GM18517 (cell line): ENCODE measurements at regions not wholly inside any gene's neighbourhood (a gene's known extent, or its start where the extent isn't known, plus 50 kb on each side); places are given as distances from the start of the nearest gene placed in this dataset.

Experiments used
- ATAC-seq: cut with Tn5 transposase; IDR thresholded peaks from one replicate; pipeline ENCODE4 v1.9.1; 2021; ENCODE audit warnings: mild to moderate bottlenecking, moderate library complexity; ENCODE audit not compliant: unreplicated experiment

- no peak for ATAC-seq
These were observed 572.7 kb upstream of the ATP2B1 start for GRCh38 chr12:90281154-90281868.

- ATAC-seq, result no peak
These were observed 572.0 kb upstream of the ATP2B1 start for GRCh38 chr12:90280564-90281058.

- no peak for ATAC-seq
These were observed 571.4 kb upstream of the ATP2B1 start for GRCh38 chr12:90280033-90280432.

- ATAC-seq, result no peak
These were observed 566.5 kb upstream of the ATP2B1 start for GRCh38 chr12:90275088-90275487.

- ATAC-seq, result no peak
These were observed 565.8 kb upstream of the ATP2B1 start for GRCh38 chr12:90274407-90274806.

GRCh38 chr12:90268574-90268973, 559.9 kb upstream of the ATP2B1 start:
- no peak for ATAC-seq

GRCh38 chr12:90262251-90262650, 553.6 kb upstream of the ATP2B1 start:
- no peak for ATAC-seq

- no peak for ATAC-seq
These were observed 552.6 kb upstream of the ATP2B1 start for GRCh38 chr12:90261283-90261682.

GRCh38 chr12:90260136-90260535, 551.5 kb upstream of the ATP2B1 start:
- no peak for ATAC-seq

GRCh38 chr12:90257927-90258624, 549.4 kb upstream of the ATP2B1 start:
- ATAC-seq, result no peak

- no peak for ATAC-seq
These were observed 546.2 kb upstream of the ATP2B1 start for GRCh38 chr12:90254796-90255195.

GRCh38 chr12:90253674-90254181, 545.1 kb upstream of the ATP2B1 start:
- peak; percentile 99 for ATAC-seq

- ATAC-seq, result no peak
These were observed 544.5 kb upstream of the ATP2B1 start for GRCh38 chr12:90253136-90253535.

GRCh38 chr12:90250766-90251165, 542.1 kb upstream of the ATP2B1 start:
- ATAC-seq, result no peak

GRCh38 chr12:90250042-90250441, 541.4 kb upstream of the ATP2B1 start:
- ATAC-seq, result no peak

- no peak for ATAC-seq
These were observed 538.0 kb upstream of the ATP2B1 start for GRCh38 chr12:90246688-90247087.

GRCh38 chr12:90245391-90245790, 536.8 kb upstream of the ATP2B1 start:
- ATAC-seq, result no peak

- ATAC-seq, result no peak
These were observed 535.6 kb upstream of the ATP2B1 start for GRCh38 chr12:90244232-90244631.

- no peak for ATAC-seq
These were observed 534.6 kb upstream of the ATP2B1 start for GRCh38 chr12:90243211-90243610.

GRCh38 chr12:90239732-90240260, 531.2 kb upstream of the ATP2B1 start:
- no peak for ATAC-seq

- no peak for ATAC-seq
These were observed 530.1 kb upstream of the ATP2B1 start for GRCh38 chr12:90238663-90239271.
